ENCODE measurements at regions not wholly inside any gene's neighbourhood (a gene's known extent, or its start where the extent isn't known, plus 50 kb on each side); places are given as distances from the start of the nearest gene placed in this dataset.
"Not testable (repeated sequence)": the region's sequence is repeated elsewhere in the genome, so short reads cannot be mapped to it uniquely, and the experiment has no call there.

DNA sequence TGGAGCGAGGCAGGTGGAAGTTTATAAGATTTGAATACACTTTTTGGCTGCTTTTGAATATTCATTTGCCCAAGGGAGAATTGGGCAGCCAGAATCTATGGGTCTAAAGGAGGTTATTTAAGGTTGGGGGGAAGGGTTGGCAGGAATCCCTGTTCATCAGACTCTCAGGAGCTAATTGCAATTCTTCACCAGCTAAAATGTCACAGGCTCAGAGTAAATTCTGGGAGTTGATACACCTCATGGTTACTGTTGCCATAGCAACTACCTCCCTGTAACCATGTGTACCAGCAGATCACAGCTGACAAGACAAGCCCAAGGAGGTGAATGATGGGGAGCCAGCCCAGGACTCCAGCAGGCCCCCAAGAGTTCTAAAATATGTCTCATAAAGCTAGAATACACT, 75.5 kb downstream of the CAMK2N1 start:
- CTCF ChIA-PET (ENCODE audit: unreplicated experiment), result interaction anchor here (1.1 kb wide), 1 partner anchor 34 kb away, joined by 3 read pairs; no protein-coding TSS in a partner anchor
- no peak overlapping the region for H3K4me3 ChIP-seq (ENCODE audit: low read depth, low read length, poor library complexity, severe bottlenecking)
- no peak overlapping the region for H2AFZ ChIP-seq (ENCODE audit: low read length)
- DNase-seq (ENCODE audit: low spot score), result peak; percentile 44
- POLR2A ChIA-PET, result interaction anchor here (0.7 to 2.3 kb wide), 4 partner anchors 9 to 52 kb away, joined by 3 to 9 read pairs (median 3); no protein-coding TSS in a partner anchor
- peaks cover 61% of the 10 kb centered on the region for H3K4me1 ChIP-seq (ENCODE audit: insufficient read depth, low read length, poor library complexity, severe bottlenecking)
- H3K79me2 ChIP-seq (ENCODE audit: insufficient read depth, low read depth, low read length), result no peaks in the 10 kb centered on the region
- H3K4me2 ChIP-seq (ENCODE audit: low read length), result no peak overlapping the region
- no peaks in the 10 kb centered on the region for H3K9me2 ChIP-seq (ENCODE audit: insufficient read depth, low read length)
- intact Hi-C loops (cut with micrococcal nuclease; ENCODE audit: unreplicated experiment), result no loop called here
- no peak for TF ChIP-seq CTCF (conservative IDR thresholded peaks at IDR 0.05; ENCODE audit: low read length)
- TF ChIP-seq EZH2phosphoT487 (IDR thresholded peaks at IDR 0.05; ENCODE audit: borderline replicate concordance, low read depth, low read length), result no peak
- H3K36me3 ChIP-seq (ENCODE audit: insufficient read depth, low read length), result no peaks in the 10 kb centered on the region
- H4K20me1 ChIP-seq (ENCODE audit: insufficient read depth, low read length), result no peaks in the 10 kb centered on the region
- no peak overlapping the region for H3K27ac ChIP-seq (ENCODE audit: low read depth, low read length, poor library complexity, severe bottlenecking)
- BruUV-seq (replicated peaks), result no TSS peak
- H3K9me3 ChIP-seq (ENCODE audit: low read length), result no peaks in the 10 kb centered on the region

DNA sequence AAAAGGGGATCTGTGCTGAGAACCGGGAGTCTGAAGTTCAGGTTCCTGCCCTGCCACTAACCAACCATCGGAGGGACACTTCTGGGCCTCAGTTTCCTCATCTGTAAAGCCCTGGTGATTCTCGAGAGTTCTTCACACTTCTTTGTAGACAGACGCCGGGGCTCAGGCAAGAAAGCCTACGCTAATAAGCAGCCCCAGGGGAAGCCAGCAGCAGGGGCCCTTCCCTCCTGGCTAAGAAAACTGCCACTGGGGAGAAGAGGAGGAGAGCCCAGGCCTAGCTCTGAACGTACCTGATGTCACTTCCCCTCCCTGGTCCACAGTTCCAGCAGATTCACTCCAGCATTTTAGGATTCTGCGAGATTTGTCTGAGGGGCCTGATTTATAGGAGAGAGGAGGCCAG, 76.0 kb downstream of the CAMK2N1 start:
- Histone ChIP-seq H3K27ac (ENCODE audit: low read depth, low read length, poor library complexity, severe bottlenecking) (no peak overlapping the region), H4K20me1 (ENCODE audit: insufficient read depth, low read length) (no peaks in the 10 kb centered on the region), H3K4me3 (ENCODE audit: low read depth, low read length, poor library complexity, severe bottlenecking) (no peak overlapping the region), H3K4me2 (ENCODE audit: low read length) (no peak overlapping the region), H3K4me1 (ENCODE audit: insufficient read depth, low read length, poor library complexity, severe bottlenecking) (peaks cover 66% of the 10 kb centered on the region), H2AFZ (ENCODE audit: low read length) (no peak overlapping the region), H3K9me2 (ENCODE audit: insufficient read depth, low read length) (no peaks in the 10 kb centered on the region), H3K79me2 (ENCODE audit: insufficient read depth, low read depth, low read length) (no peaks in the 10 kb centered on the region), H3K9me3 (ENCODE audit: low read length) (no peaks in the 10 kb centered on the region), H3K36me3 (ENCODE audit: insufficient read depth, low read length) (no peaks in the 10 kb centered on the region)
- no TSS peak for BruUV-seq (replicated peaks)
- TF ChIP-seq EZH2phosphoT487 (IDR thresholded peaks at IDR 0.05; ENCODE audit: borderline replicate concordance, low read depth, low read length) (no peak), CTCF (conservative IDR thresholded peaks at IDR 0.05; ENCODE audit: low read length) (no peak)
- intact Hi-C loops (cut with micrococcal nuclease; ENCODE audit: unreplicated experiment), result no loop called here
- ChIA-PET POLR2A (interaction anchor here (1.6 to 2.3 kb wide), 2 partner anchors 29 to 51 kb away, joined by 3 to 9 read pairs; no protein-coding TSS in a partner anchor), CTCF (ENCODE audit: unreplicated experiment) (interaction anchor here (1.0 to 1.2 kb wide), 3 partner anchors 27 to 48 kb away, joined by 3 read pairs; no protein-coding TSS in a partner anchor)
- DNase-seq (ENCODE audit: low spot score), result no peak

DNA sequence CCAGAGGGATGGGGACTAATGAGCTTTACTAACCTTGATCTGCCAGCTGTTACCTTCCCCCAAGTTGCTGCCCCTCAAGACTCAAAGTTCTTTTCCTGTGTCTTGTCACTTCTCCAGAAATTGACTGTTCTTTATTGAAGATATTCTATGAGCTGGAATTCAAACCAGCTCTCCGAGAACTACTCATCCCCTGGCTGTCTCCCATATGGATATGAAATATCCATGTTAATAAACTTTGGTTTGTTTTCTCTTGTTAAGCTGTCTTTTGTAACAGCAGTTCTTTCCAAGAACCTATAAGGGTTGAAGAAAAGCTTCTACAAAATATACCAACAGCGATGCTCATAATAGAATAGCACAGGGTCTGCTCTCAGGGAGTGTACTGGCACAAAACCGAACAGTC, 77.0 kb downstream of the CAMK2N1 start:
- ChIA-PET POLR2A (interaction anchor here (0.6 to 2.3 kb wide), 6 partner anchors 17 to 278 kb away, joined by 3 to 9 read pairs (median 4); no protein-coding TSS in a partner anchor), CTCF (ENCODE audit: unreplicated experiment) (interaction anchor here (1.0 to 1.2 kb wide), 2 partner anchors 26 to 47 kb away, joined by 3 read pairs; no protein-coding TSS in a partner anchor)
- Histone ChIP-seq H3K36me3 (ENCODE audit: insufficient read depth, low read length) (no peaks in the 10 kb centered on the region), H3K4me1 (ENCODE audit: insufficient read depth, low read length, poor library complexity, severe bottlenecking) (peaks cover 67% of the 10 kb centered on the region), H4K20me1 (ENCODE audit: insufficient read depth, low read length) (no peaks in the 10 kb centered on the region), H3K4me3 (ENCODE audit: low read depth, low read length, poor library complexity, severe bottlenecking) (no peak overlapping the region), H3K27ac (ENCODE audit: low read depth, low read length, poor library complexity, severe bottlenecking) (peak overlapping the region; percentile 38), H3K9me3 (ENCODE audit: low read length) (no peaks in the 10 kb centered on the region), H3K4me2 (ENCODE audit: low read length) (peak overlapping the region; percentile 21), H2AFZ (ENCODE audit: low read length) (peak overlapping the region; percentile 33; the same call in 1 of the 2 replicates), H3K9me2 (ENCODE audit: insufficient read depth, low read length) (no peaks in the 10 kb centered on the region), H3K79me2 (ENCODE audit: insufficient read depth, low read depth, low read length) (no peaks in the 10 kb centered on the region)
- DNase-seq (ENCODE audit: low spot score), result no peak
- intact Hi-C loops (cut with micrococcal nuclease; ENCODE audit: unreplicated experiment), result no loop called here
- no TSS peak for BruUV-seq (replicated peaks)
- no peak for TF ChIP-seq EZH2phosphoT487 (IDR thresholded peaks at IDR 0.05; ENCODE audit: borderline replicate concordance, low read depth, low read length)
- no peak for TF ChIP-seq CTCF (conservative IDR thresholded peaks at IDR 0.05; ENCODE audit: low read length)

DNA sequence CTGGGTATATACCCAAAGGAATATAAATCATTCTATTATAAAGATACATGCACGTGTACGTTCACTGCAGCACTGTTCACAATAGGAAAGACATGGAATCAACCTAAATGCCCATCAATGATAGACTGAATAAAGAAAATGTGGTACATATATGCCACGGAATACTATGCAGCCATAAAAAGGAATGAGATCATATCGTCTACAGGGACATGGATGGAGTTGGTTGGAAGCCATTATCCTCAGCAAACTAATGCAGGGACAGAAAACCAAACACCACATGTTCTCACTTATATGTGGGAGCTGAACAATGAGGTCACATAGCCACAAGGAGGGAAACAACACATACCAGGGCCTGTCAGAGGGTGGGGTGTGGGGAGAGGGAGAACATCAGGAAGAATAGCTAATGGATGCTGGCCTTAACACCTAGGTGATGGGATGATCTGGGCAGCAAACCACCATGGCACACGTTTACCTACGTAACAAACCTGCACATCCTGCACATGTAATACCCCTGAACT, 77.8 kb downstream of the CAMK2N1 start:
- peak overlapping the region; percentile 21; the same call in 1 of the 2 replicates for H3K4me2 ChIP-seq (ENCODE audit: low read length)
- DNase-seq (ENCODE audit: low spot score); H4K20me1 ChIP-seq (ENCODE audit: insufficient read depth, low read length); H3K79me2 ChIP-seq (ENCODE audit: insufficient read depth, low read depth, low read length); H3K4me3 ChIP-seq (ENCODE audit: low read depth, low read length, poor library complexity, severe bottlenecking); BruUV-seq (replicated peaks); H3K36me3 ChIP-seq (ENCODE audit: insufficient read depth, low read length); intact Hi-C loops (cut with micrococcal nuclease; ENCODE audit: unreplicated experiment); H3K9me2 ChIP-seq (ENCODE audit: insufficient read depth, low read length); H3K9me3 ChIP-seq (ENCODE audit: low read length); CTCF ChIA-PET (ENCODE audit: unreplicated experiment): not testable (repeated sequence)
- H2AFZ ChIP-seq (ENCODE audit: low read length), result peak overlapping the region; percentile 33; the same call in 1 of the 2 replicates
- peaks cover 74% of the 10 kb centered on the region for H3K4me1 ChIP-seq (ENCODE audit: insufficient read depth, low read length, poor library complexity, severe bottlenecking)
- POLR2A ChIA-PET, result interaction anchor here (0.6 to 2.3 kb wide), 8 partner anchors 18 to 79 kb away, joined by 3 to 9 read pairs (median 4); no protein-coding TSS in a partner anchor
- peak overlapping the region; percentile 38 for H3K27ac ChIP-seq (ENCODE audit: low read depth, low read length, poor library complexity, severe bottlenecking)
